MM.1S (cell line): ENCODE measurements at regions not wholly inside any gene's neighbourhood (a gene's known extent, or its start where the extent isn't known, plus 50 kb on each side); places are given as distances from the start of the nearest gene placed in this dataset.

Experiments
- DNase-seq: peaks from one replicate; pipeline ENCODE4 v3.0.0-alpha.2; 2015
- H2AFZ ChIP-seq: fragments of 300-600 bp; sonication (generic); 2 replicates; pipeline ENCODE4 v1.6.0; 2016; ENCODE audit warnings: antibody characterized with exemption, low read length
- H3F3A ChIP-seq: fragments of 300-600 bp; sonication (generic); 2 replicates; pipeline ENCODE4 v1.6.1; 2016; ENCODE audit warnings: mild to moderate bottlenecking, antibody characterized with exemption, low read length, moderate library complexity, mixed read lengths; ENCODE audit not compliant: insufficient read depth
- H3K27ac ChIP-seq: fragments of 300-600 bp; sonication (generic); 2 replicates; pipeline ENCODE4 v1.5.1; 2016; ENCODE audit warnings: mild to moderate bottlenecking, low read length
- H3K27me3 ChIP-seq: fragments of 300-600 bp; sonication (generic); replicated peaks from 2 replicates; pipeline ENCODE4 v1.6.0; 2016; ENCODE audit warnings: low read length; ENCODE audit not compliant: insufficient read depth
- H3K36me3 ChIP-seq: fragments of 300-600 bp; sonication (generic); replicated peaks from 2 replicates; pipeline ENCODE4 v1.6.1; 2016; ENCODE audit warnings: mild to moderate bottlenecking, low read length, mixed read lengths; ENCODE audit not compliant: insufficient read depth
- H3K4me1 ChIP-seq: fragments of 300-600 bp; sonication (generic); 2 replicates; pipeline ENCODE4 v1.6.1; 2016; ENCODE audit warnings: low read length, mixed read lengths
- H3K4me2 ChIP-seq: fragments of 300-600 bp; sonication (generic); 2 replicates; pipeline ENCODE4 v1.6.0; 2016; ENCODE audit warnings: low read depth, low read length
- H3K4me3 ChIP-seq: fragments of 300-600 bp; sonication (generic); 2 replicates; pipeline ENCODE4 v1.5.1; 2016; ENCODE audit warnings: low read length, mixed read lengths
- H3K79me2 ChIP-seq: fragments of 300-600 bp; sonication (generic); 2 replicates; pipeline ENCODE4 v1.6.1; 2016; ENCODE audit warnings: mixed run types, low read length, mixed read lengths
- H3K9ac ChIP-seq: fragments of 300-600 bp; sonication (generic); 2 replicates; pipeline ENCODE4 v1.6.1; 2016; ENCODE audit warnings: low read length, mixed read lengths
- H3K9me2 ChIP-seq: fragments of 300-600 bp; sonication (generic); replicated peaks from 2 replicates; pipeline ENCODE4 v1.6.1; 2016; ENCODE audit warnings: mild to moderate bottlenecking, low read length, mixed read lengths; ENCODE audit not compliant: insufficient read depth
- H3K9me3 ChIP-seq: fragments of 300-600 bp; sonication (generic); replicated peaks from 2 replicates; pipeline ENCODE4 v1.6.1; 2016; ENCODE audit warnings: mild to moderate bottlenecking, low read length, mixed read lengths; ENCODE audit not compliant: insufficient read depth
- H4K20me1 ChIP-seq: fragments of 300-600 bp; sonication (generic); 2 replicates; pipeline ENCODE4 v1.6.1; 2016; ENCODE audit warnings: mild to moderate bottlenecking, low read length, moderate library complexity, mixed read lengths; ENCODE audit not compliant: insufficient read depth
- CTCF ChIP-seq: fragments of 300-600 bp; sonication (generic); IDR thresholded peaks from 2 replicates; pipeline ENCODE4 v1.5.1; 2016; ENCODE audit warnings: antibody characterized with exemption, low read length, mixed read lengths
- EZH2 ChIP-seq: fragments of 300-600 bp; sonication (generic); optimal IDR thresholded peaks from 2 replicates; pipeline ENCODE3; 2017; ENCODE audit warnings: low read depth, mild to moderate bottlenecking, antibody characterized with exemption, low read length, mixed read lengths
- EZH2phosphoT487 ChIP-seq: fragments of 300-600 bp; sonication (generic); IDR thresholded peaks from 2 replicates; pipeline ENCODE4 v1.6.1; 2018; ENCODE audit warnings: antibody characterized with exemption, low read length

GRCh38 chr5:163569284-163569683 lies 63.9 kb downstream of the MAT2B start:
- Histone ChIP-seq H3K9me3 (no peaks in the 10 kb centered on the region), H3K9ac (no peak overlapping the region), H3K27ac (no peak overlapping the region), H3K36me3 (no peaks in the 10 kb centered on the region), H3K4me2 (no peak overlapping the region), H2AFZ (no peak overlapping the region), H4K20me1 (no peaks in the 10 kb centered on the region), H3K27me3 (no peaks in the 10 kb centered on the region), H3K4me3 (no peak overlapping the region), H3K9me2 (no peaks in the 10 kb centered on the region), H3K4me1 (no peaks in the 10 kb centered on the region), H3K79me2 (no peaks in the 10 kb centered on the region), H3F3A (no peaks in the 10 kb centered on the region)
- TF ChIP-seq EZH2phosphoT487 (no peak), CTCF (no peak), EZH2 (no peak)
- no peak for DNase-seq

- Histone ChIP-seq H2AFZ (no peak overlapping the region), H3K4me2 (no peak overlapping the region), H3K9me3 (no peaks in the 10 kb centered on the region), H3F3A (no peaks in the 10 kb centered on the region), H3K36me3 (no peaks in the 10 kb centered on the region), H3K27me3 (no peaks in the 10 kb centered on the region), H3K9ac (no peak overlapping the region), H3K4me1 (no peaks in the 10 kb centered on the region), H3K4me3 (no peak overlapping the region), H3K79me2 (no peaks in the 10 kb centered on the region), H3K9me2 (no peaks in the 10 kb centered on the region), H4K20me1 (no peaks in the 10 kb centered on the region), H3K27ac (no peak overlapping the region)
- TF ChIP-seq CTCF, result no peak
- no peak for TF ChIP-seq EZH2
- no peak for TF ChIP-seq EZH2phosphoT487
- no peak for DNase-seq
Observed at GRCh38 chr5:163571744-163572143, 66.3 kb downstream of the MAT2B start.

- H3K79me2 ChIP-seq, result no peaks in the 10 kb centered on the region
- DNase-seq, result no peak
- H3K4me3 ChIP-seq, result no peak overlapping the region
- H3K36me3 ChIP-seq, result no peaks in the 10 kb centered on the region
- H3K9me2 ChIP-seq, result no peaks in the 10 kb centered on the region
- H3K27me3 ChIP-seq, result no peaks in the 10 kb centered on the region
- no peak overlapping the region for H3K9ac ChIP-seq
- no peaks in the 10 kb centered on the region for H4K20me1 ChIP-seq
- TF ChIP-seq EZH2 (no peak), CTCF (no peak), EZH2phosphoT487 (no peak)
- H2AFZ ChIP-seq, result no peak overlapping the region
- no peaks in the 10 kb centered on the region for H3F3A ChIP-seq
- no peak overlapping the region for H3K4me2 ChIP-seq
- no peaks in the 10 kb centered on the region for H3K9me3 ChIP-seq
- no peaks in the 10 kb centered on the region for H3K4me1 ChIP-seq
- H3K27ac ChIP-seq, result no peak overlapping the region
Observed at GRCh38 chr5:163574472-163575440, 69.3 kb downstream of the MAT2B start.
